ENCODE measurements at regions not wholly inside any gene's neighbourhood (a gene's known extent, or its start where the extent isn't known, plus 50 kb on each side); places are given as distances from the start of the nearest gene placed in this dataset.

- H3K4me3 ChIP-seq (ENCODE audit: severe bottlenecking), result no peak overlapping the region
- ATAC-seq (ENCODE audit: low read depth), result peak; percentile 71
- H3K36me3 ChIP-seq (ENCODE audit: low read depth), result 0 out of 2 replicates have a peak, but pooled peaks cover 13% of the 10 kb centered on the region
- H3K27me3 ChIP-seq (ENCODE audit: insufficient read depth, poor library complexity, severe bottlenecking), result no peaks in the 10 kb centered on the region
- no peaks in the 10 kb centered on the region for H3K9me3 ChIP-seq (ENCODE audit: severe bottlenecking)
- peak overlapping the region; percentile 23 for H3K27ac ChIP-seq (ENCODE audit: poor library complexity, severe bottlenecking)
- no peak for DNase-seq (ENCODE audit: low spot score)
- TF ChIP-seq CTCF (IDR thresholded peaks at IDR 0.05; ENCODE audit: poor library complexity, severe bottlenecking), result no peak
- peaks cover 13% of the 10 kb centered on the region for H3K4me1 ChIP-seq (ENCODE audit: insufficient read depth, poor library complexity, severe bottlenecking)
Observed at GRCh38 chrX:74242484-74243138, 61.4 kb upstream of the ZCCHC13 start.

DNA sequence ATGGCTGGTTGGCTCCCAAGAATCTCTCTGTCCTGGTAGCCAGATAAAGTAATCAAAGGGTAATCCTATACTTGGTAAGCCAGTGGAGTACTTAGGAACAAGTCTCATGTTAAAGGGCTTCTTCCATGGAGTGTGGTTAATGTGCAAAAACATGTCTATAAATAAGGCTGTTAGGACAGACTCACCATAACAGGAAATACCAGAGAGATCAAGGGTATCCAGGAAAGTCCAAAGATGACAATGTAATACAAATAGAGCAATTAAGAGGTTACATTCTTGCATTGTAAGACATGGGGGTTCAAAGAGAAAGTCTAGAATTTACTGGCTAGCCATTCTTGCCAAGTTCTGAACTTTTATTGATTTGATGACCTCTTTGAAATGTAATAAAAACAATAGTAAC lies 61.9 kb upstream of the ZCCHC13 start:
- Histone ChIP-seq H3K4me3 (ENCODE audit: severe bottlenecking) (no peak overlapping the region), H3K4me1 (ENCODE audit: insufficient read depth, poor library complexity, severe bottlenecking) (peaks cover 13% of the 10 kb centered on the region), H3K36me3 (ENCODE audit: low read depth) (0 out of 2 replicates have a peak, but pooled peaks cover 13% of the 10 kb centered on the region), H3K27ac (ENCODE audit: poor library complexity, severe bottlenecking) (peak overlapping the region; percentile 23), H3K9me3 (ENCODE audit: severe bottlenecking) (no peaks in the 10 kb centered on the region), H3K27me3 (ENCODE audit: insufficient read depth, poor library complexity, severe bottlenecking) (no peaks in the 10 kb centered on the region)
- DNase-seq (ENCODE audit: low spot score), result no peak
- peak; percentile 45; the same call in 1 of the 3 replicates for ATAC-seq (ENCODE audit: low read depth)
- TF ChIP-seq CTCF (IDR thresholded peaks at IDR 0.05; ENCODE audit: poor library complexity, severe bottlenecking), result no peak

DNA sequence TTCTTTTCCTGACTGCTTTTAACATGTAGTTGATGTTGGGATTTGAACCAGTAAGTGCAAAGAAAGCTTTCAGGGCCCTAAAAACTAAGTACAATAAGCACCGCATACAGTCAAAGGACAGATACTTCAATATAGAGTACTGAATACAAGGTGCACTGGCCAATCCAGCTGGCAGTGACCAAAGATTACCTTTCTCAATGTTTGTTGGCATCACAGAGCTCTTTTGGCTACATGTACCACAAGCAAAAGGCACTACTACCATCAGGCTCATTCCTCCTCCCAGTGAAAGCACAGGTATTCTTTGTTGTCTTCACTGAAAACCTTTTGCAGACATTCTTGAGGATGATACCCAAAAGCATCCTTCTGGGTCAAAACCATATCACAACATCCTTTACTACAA lies 65.2 kb upstream of the ZCCHC13 start:
- Histone ChIP-seq H3K4me3 (ENCODE audit: severe bottlenecking) (no peak overlapping the region), H3K4me1 (ENCODE audit: insufficient read depth, poor library complexity, severe bottlenecking) (peaks cover 7% of the 10 kb centered on the region), H3K27ac (ENCODE audit: poor library complexity, severe bottlenecking) (no peak overlapping the region), H3K36me3 (ENCODE audit: low read depth) (0 out of 2 replicates have a peak, but pooled peaks cover 4% of the 10 kb centered on the region), H3K9me3 (ENCODE audit: severe bottlenecking) (no peaks in the 10 kb centered on the region), H3K27me3 (ENCODE audit: insufficient read depth, poor library complexity, severe bottlenecking) (no peaks in the 10 kb centered on the region)
- ATAC-seq (ENCODE audit: low read depth) (no peak), DNase-seq (ENCODE audit: low spot score) (no peak)
- no peak for TF ChIP-seq CTCF (IDR thresholded peaks at IDR 0.05; ENCODE audit: poor library complexity, severe bottlenecking)

GRCh38 chrX:74234818-74235217 lies 69.2 kb upstream of the ZCCHC13 start:
- DNase-seq (ENCODE audit: low spot score) (no peak), ATAC-seq (ENCODE audit: low read depth) (no peak)
- peak; percentile 11 for TF ChIP-seq CTCF (IDR thresholded peaks at IDR 0.05; ENCODE audit: poor library complexity, severe bottlenecking)
- Histone ChIP-seq H3K27ac (ENCODE audit: poor library complexity, severe bottlenecking) (no peak overlapping the region), H3K4me3 (ENCODE audit: severe bottlenecking) (no peak overlapping the region), H3K9me3 (ENCODE audit: severe bottlenecking) (no peaks in the 10 kb centered on the region), H3K27me3 (ENCODE audit: insufficient read depth, poor library complexity, severe bottlenecking) (no peaks in the 10 kb centered on the region), H3K4me1 (ENCODE audit: insufficient read depth, poor library complexity, severe bottlenecking) (no peaks in the 10 kb centered on the region), H3K36me3 (ENCODE audit: low read depth) (no peaks in the 10 kb centered on the region)

GRCh38 chrX:74232859-74233258 lies 71.1 kb upstream of the ZCCHC13 start:
- TF ChIP-seq CTCF (IDR thresholded peaks at IDR 0.05; ENCODE audit: poor library complexity, severe bottlenecking), result peak; percentile 6
- H3K4me3 ChIP-seq (ENCODE audit: severe bottlenecking), result no peak overlapping the region
- ATAC-seq (ENCODE audit: low read depth), result no peak
- no peaks in the 10 kb centered on the region for H3K27me3 ChIP-seq (ENCODE audit: insufficient read depth, poor library complexity, severe bottlenecking)
- H3K4me1 ChIP-seq (ENCODE audit: insufficient read depth, poor library complexity, severe bottlenecking), result no peaks in the 10 kb centered on the region
- no peaks in the 10 kb centered on the region for H3K9me3 ChIP-seq (ENCODE audit: severe bottlenecking)
- H3K36me3 ChIP-seq (ENCODE audit: low read depth), result no peaks in the 10 kb centered on the region
- H3K27ac ChIP-seq (ENCODE audit: poor library complexity, severe bottlenecking), result no peak overlapping the region
- no peak for DNase-seq (ENCODE audit: low spot score)

Data from RWPE2 (cell line).